ENCODE measurements at regions not wholly inside any gene's neighbourhood (a gene's known extent, or its start where the extent isn't known, plus 50 kb on each side); places are given as distances from the start of the nearest gene placed in this dataset.

- no peaks in the 10 kb centered on the region for H3K36me3 ChIP-seq (replicated peaks in 1 of 2; ENCODE audit: control insufficient read depth in 1 of 2, insufficient read depth in 2 of 2, low read length in 2 of 2)
- TF ChIP-seq CTCF (IDR thresholded peaks at IDR 0.05), result no peak
- no peaks in the 10 kb centered on the region for H4K20me1 ChIP-seq (ENCODE audit: insufficient read depth, low read length)
- H3K4me1 ChIP-seq (ENCODE audit: control insufficient read depth in 1 of 2, insufficient read depth in 2 of 2, low read length in 2 of 2), result no peaks in the 10 kb centered on the region
- no peaks in the 10 kb centered on the region for H3K27me3 ChIP-seq (ENCODE audit: control insufficient read depth in 2 of 2, insufficient read depth in 2 of 2, low read length in 2 of 2)
- no peak overlapping the region for H3K27ac ChIP-seq (ENCODE audit: low read depth in 1 of 2, low read length in 2 of 2)
- H3K9ac ChIP-seq (ENCODE audit: insufficient read depth, low read length, poor library complexity, severe bottlenecking), result no peak overlapping the region
- no peak overlapping the region for H3K4me3 ChIP-seq (replicated peaks in 1 of 3; ENCODE audit: low read depth in 2 of 3, low read length in 3 of 3)
- H3K9me3 ChIP-seq (replicated peaks in 1 of 2; ENCODE audit: control insufficient read depth in 1 of 2, insufficient read depth in 1 of 2, low read length in 2 of 2), result no peaks in the 10 kb centered on the region
- Mint-ChIP-seq H3K36me3 (no peaks in the 10 kb centered on the region), H3K9me3 (peaks cover under 1 to 6% (median 3%) of the 10 kb centered on the region in 7 donors), H3K27ac (no peak overlapping the region), H3K4me1 (no peaks in the 10 kb centered on the region), H3K27me3 (ENCODE audit: low read depth in 3 of 3) (peaks cover 0 to 2% (median 0%) of the 10 kb centered on the region in 3 donors), H3K4me3 (no peak overlapping the region)
- H3K79me2 ChIP-seq (ENCODE audit: insufficient read depth, low read length), result no peaks in the 10 kb centered on the region
- DNase-seq, result no peak
- no peak overlapping the region for H3K4me2 ChIP-seq (replicated peaks; ENCODE audit: extremely low read depth, low read length, poor library complexity, severe bottlenecking)
- no peak overlapping the region for H2AFZ ChIP-seq (ENCODE audit: insufficient read depth, low read depth, low read length, poor library complexity, severe bottlenecking)
- intact Hi-C loops (cut with micrococcal nuclease), result no loop called here
Measured at GRCh38 chr7:23955145-23955544, 245.1 kb downstream of the STK31 start.

DNA sequence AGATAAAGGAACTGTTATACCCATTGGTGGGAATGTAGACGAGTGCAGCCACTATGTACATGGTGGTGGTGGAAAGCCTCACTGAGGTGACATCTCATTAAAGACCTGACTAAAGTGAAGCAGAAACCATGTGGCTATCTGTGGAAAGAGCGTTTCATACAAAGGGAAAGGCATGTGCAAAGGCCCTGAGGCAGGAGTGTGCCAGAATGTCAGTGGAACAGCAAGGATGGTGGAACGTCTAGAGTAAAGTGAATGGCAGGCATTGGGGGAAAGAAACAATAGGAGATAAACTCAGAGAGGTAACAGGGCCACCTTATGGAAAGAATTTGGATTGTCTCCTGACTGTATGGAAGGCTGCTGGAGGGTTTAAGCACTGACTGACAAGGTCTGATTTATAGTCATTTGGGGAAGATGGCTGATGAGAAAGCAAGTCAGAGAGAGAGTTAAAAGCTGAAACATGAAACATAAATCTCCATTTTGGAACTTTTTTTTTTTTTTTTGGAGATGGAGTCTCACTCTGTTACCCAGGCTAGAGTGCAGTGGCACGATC is 245.7 kb downstream of the STK31 start:
- Histone ChIP-seq H3K27ac (ENCODE audit: low read depth in 1 of 2, low read length in 2 of 2) (no peak overlapping the region), H3K9ac (ENCODE audit: insufficient read depth, low read length, poor library complexity, severe bottlenecking) (no peak overlapping the region), H3K9me3 (replicated peaks in 1 of 2; ENCODE audit: control insufficient read depth in 1 of 2, insufficient read depth in 1 of 2, low read length in 2 of 2) (no peaks in the 10 kb centered on the region), H3K36me3 (replicated peaks in 1 of 2; ENCODE audit: control insufficient read depth in 1 of 2, insufficient read depth in 2 of 2, low read length in 2 of 2) (no peaks in the 10 kb centered on the region), H3K4me1 (ENCODE audit: control insufficient read depth in 1 of 2, insufficient read depth in 2 of 2, low read length in 2 of 2) (no peaks in the 10 kb centered on the region), H3K4me2 (replicated peaks; ENCODE audit: extremely low read depth, low read length, poor library complexity, severe bottlenecking) (no peak overlapping the region), H2AFZ (ENCODE audit: insufficient read depth, low read depth, low read length, poor library complexity, severe bottlenecking) (no peak overlapping the region), H3K79me2 (ENCODE audit: insufficient read depth, low read length) (no peaks in the 10 kb centered on the region), H4K20me1 (ENCODE audit: insufficient read depth, low read length) (no peaks in the 10 kb centered on the region), H3K4me3 (replicated peaks in 1 of 3; ENCODE audit: low read depth in 2 of 3, low read length in 3 of 3) (no peak overlapping the region), H3K27me3 (ENCODE audit: control insufficient read depth in 2 of 2, insufficient read depth in 2 of 2, low read length in 2 of 2) (no peaks in the 10 kb centered on the region)
- H3K9me3 Mint-ChIP-seq, result peaks cover 0 to 5% (median 2%) of the 10 kb centered on the region in 7 donors
- TF ChIP-seq CTCF (IDR thresholded peaks at IDR 0.05), result no peak
- intact Hi-C loops (cut with micrococcal nuclease), result no loop called here
- no peak for DNase-seq
- H3K4me3 Mint-ChIP-seq, result no peak overlapping the region
- H3K27me3 Mint-ChIP-seq (ENCODE audit: low read depth in 3 of 3), result peaks cover 0 to 2% (median 0%) of the 10 kb centered on the region in 3 donors
- no peaks in the 10 kb centered on the region for H3K36me3 Mint-ChIP-seq
- 93% methylated on average over 3 of the region's 4 CpGs for WGBS (ENCODE audit: insufficient coverage)
- H3K27ac Mint-ChIP-seq, result no peak overlapping the region
- H3K4me1 Mint-ChIP-seq, result no peaks in the 10 kb centered on the region
